NB4 (cell line): ENCODE measurements at regions not wholly inside any gene's neighbourhood (a gene's known extent, or its start where the extent isn't known, plus 50 kb on each side); places are given as distances from the start of the nearest gene placed in this dataset.

Experiments used
- MAX ChIP-seq: IDR thresholded peaks from 2 replicates; pipeline ENCODE4 v1.6.1; 2011; ENCODE audit warnings: low read depth, low read length
- MYC ChIP-seq: IDR thresholded peaks from 2 replicates; pipeline ENCODE4 v1.6.1; 2011; ENCODE audit warnings: low read depth, low read length
- POLR2A ChIP-seq: IDR thresholded peaks from 2 replicates; pipeline ENCODE4 v1.6.1; 2011; ENCODE audit warnings: mild to moderate bottlenecking; ENCODE audit not compliant: insufficient read length; ENCODE audit errors: extremely low read depth
- TF ChIP-seq, protein P1 (sequence below): IDR thresholded peaks from one replicate; pipeline ENCODE4 v1.5.1; 2012; ENCODE audit warnings: low read depth, low read length

GRCh38 chr10:29879862-29880261 is 179.5 kb downstream of the JCAD start:
- TF ChIP-seq, protein P1, sequence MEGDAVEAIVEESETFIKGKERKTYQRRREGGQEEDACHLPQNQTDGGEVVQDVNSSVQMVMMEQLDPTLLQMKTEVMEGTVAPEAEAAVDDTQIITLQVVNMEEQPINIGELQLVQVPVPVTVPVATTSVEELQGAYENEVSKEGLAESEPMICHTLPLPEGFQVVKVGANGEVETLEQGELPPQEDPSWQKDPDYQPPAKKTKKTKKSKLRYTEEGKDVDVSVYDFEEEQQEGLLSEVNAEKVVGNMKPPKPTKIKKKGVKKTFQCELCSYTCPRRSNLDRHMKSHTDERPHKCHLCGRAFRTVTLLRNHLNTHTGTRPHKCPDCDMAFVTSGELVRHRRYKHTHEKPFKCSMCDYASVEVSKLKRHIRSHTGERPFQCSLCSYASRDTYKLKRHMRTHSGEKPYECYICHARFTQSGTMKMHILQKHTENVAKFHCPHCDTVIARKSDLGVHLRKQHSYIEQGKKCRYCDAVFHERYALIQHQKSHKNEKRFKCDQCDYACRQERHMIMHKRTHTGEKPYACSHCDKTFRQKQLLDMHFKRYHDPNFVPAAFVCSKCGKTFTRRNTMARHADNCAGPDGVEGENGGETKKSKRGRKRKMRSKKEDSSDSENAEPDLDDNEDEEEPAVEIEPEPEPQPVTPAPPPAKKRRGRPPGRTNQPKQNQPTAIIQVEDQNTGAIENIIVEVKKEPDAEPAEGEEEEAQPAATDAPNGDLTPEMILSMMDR = no peak
- no peak for TF ChIP-seq POLR2A
- no peak for TF ChIP-seq MAX
- no peak for TF ChIP-seq MYC
